NOMO-1 treated with DMSO at 0.1 percent for 48 hours (cell line): ENCODE measurements at regions not wholly inside any gene's neighbourhood (a gene's known extent, or its start where the extent isn't known, plus 50 kb on each side); places are given as distances from the start of the nearest gene placed in this dataset.
"Not testable (repeated sequence)": the region's sequence is repeated elsewhere in the genome, so short reads cannot be mapped to it uniquely, and the experiment has no call there.

Experiments used
- DNase-seq: peaks from one replicate; lab custom pipeline; 2025; ENCODE audit not compliant: unreplicated experiment; lab: John Stamatoyannopoulos, UW

DNA sequence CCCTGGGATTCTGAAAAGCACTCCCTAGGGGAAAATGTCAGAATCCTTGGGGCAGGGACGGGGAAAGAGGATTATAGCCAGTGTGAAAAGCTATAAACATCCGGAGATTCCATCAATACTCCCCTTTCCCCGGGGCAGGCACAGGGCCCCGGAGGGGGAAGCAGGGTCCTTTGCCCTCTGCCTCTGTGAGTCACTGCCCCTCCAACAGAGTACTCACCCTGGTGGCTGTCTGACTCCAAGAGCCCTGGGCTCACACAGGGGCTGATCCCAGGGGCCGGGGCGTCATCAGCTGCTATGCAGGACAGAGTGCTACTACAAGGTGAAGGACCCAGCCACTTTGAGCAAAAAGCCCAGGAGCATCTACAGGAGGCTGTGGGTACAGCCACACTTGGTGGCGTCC lies 133.0 kb upstream of the PRR20G start:
- DNase-seq = no peak

DNA sequence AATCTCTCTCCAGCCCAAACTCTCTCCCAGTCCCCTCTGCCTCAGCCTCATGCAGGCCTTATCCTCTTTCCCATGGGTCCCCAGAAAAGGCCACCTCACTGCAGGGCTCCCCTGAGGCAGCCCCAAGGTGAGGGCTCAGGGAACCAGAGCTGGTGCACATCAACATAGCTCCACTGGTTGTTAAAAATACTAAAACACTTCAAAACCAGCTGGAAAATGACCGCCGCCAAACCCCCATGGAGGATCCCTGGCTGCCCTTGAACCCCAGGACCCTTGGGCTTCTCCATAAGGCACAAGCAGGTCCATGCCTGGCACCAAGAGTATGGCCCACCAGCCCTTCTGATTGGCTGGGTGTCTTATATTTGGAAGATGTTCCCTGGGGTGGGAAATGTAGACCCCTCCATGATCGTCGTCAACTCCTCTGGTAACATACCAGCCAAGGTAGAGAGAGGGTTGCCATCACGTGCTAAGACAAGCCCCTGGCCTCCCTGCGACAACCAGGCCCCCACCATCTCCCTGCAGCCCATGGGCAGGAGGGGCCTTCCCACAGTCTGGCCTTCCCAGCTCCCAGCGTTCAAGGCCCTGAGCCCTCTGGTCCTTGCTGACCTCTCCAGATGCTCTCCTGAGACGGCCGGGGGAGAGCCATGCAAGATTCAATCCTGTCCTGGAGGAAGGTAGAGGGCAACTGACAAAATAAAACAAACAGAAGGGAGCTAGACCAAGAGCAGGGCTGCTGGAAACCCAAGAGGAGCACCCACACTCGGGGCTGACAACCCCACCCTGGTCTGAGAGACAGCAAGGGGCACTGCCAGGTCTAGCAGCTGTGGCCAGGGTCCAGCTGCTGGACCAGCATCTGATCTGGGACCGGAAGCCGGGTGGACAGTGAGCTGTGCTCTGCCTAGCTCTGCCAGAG lies 132.1 kb upstream of the PRR20G start:
- DNase-seq = no peak

DNA sequence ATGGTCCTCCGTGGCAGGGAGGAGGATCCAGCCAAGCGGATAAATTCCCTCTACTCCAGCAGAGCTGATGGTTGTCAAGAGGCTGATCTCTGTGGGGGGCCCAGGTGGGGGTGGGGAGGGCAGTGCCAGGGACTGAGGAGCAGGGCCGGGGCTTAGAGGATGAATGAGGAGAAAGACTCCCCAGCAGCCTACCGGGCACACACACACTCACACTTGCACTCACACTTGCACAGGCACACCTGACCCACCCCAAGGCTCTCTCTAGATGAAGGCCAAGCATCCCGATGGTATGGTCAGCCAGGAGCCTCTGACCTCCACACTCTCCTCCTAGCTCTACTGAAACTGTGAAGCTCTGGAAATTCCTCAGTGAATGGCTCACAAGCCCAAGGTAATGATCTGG lies 131.3 kb upstream of the PRR20G start:
- DNase-seq = no peak

DNA sequence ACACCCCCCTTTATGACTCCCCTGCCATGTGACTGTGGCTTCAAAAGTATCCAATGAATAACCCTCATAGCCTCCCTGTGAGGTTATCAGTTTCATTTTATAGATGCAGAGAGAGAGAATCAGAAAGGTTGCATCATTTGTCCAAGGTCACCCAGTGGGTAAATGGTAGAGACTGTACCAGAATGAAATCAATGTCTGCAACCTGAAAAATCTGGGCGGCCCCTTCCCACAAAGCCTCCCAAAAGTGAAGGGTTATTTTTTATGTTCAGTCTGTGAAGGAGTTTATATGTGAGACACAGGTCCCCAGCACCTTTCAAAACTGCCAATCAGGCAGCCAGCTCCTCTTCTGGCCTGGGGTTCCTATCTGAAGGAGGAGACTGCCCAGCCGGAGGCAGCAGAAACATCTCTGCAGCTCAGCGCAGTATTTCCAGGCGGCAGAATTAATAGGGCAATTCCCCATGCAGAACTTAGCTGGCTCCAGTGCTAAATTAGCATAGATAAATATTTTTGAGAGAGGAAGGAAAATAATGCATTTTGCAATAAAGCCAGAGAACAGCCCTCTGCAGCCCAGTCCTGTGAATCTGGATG lies 130.8 kb upstream of the PRR20G start:
- no peak for DNase-seq

DNA sequence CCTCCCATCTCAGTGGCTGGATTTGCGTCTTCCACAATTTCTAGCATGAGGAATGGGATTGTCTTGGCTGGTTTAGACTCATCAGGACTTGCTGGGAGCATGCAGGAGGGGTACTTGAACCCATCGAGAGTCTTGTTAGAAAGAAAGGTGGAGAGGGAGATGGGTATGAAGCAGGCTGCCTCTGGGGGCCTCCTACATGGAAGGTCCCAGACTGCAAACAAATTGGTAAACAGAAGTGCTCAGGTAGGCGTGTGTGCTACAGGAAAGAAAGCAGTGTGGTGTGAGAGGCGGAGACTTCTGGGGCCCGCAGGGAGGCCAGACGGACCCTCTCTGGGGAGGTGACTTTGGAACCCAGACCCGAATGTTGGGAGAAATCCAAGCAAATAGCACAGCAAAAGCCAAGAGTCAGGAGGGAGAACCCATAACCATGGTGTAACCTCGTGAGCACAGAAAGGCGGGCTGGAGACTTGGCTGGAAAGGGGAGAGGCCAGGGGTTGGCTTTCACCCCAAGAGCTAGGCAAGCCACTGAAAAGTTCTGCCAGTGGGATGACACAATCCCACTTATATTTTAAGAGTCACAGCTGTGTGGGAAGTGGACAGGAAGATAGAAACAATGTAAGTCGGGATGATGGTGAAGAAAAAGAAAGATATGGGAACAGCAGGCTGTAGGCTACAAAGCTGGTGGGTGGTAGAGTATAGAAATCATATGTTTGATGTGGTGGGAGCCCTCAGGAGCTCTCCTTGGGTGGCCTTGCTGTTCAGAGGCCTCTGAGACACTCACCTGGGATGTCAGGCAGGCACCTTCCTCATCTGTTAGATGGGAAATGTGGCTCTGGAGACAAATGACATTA lies 130.1 kb upstream of the PRR20G start:
- DNase-seq = no peak

DNA sequence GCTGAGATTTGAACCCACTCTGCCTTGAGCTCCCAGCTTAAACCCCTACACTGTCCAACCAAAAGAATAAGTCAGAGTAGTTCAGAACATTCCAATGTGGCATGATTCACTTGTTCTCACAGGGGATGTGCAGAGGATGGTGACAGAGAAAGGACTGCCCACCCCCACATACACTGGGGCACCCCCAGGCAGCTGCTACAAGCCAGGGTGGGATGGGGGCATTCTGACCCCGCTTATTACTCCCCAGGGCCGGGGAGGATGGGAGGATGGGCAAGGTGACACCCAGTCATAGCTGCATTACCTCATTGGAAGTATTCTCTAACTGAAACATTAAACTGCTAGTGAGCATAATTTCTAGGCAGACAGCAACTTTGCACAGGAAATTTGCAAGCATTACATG lies 126.0 kb upstream of the PRR20G start:
- DNase-seq = no peak

DNA sequence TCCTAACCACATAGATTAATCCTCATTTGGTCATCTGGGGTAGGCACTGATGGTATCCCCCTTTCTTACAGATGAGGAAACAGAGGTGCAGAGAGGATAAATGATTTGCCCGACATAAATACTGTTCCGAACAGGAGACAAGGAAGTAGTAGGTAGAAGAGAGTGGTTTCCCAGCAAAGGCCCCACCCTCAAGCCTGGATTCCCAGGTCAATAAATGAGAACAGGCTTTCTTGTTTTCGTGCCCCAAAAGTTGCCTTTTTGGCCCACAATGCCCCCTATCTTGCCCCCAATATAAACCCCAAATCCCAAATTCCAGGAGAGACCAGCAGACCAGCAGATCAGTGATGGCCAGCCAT lies 125.5 kb upstream of the PRR20G start:
- no peak for DNase-seq

DNA sequence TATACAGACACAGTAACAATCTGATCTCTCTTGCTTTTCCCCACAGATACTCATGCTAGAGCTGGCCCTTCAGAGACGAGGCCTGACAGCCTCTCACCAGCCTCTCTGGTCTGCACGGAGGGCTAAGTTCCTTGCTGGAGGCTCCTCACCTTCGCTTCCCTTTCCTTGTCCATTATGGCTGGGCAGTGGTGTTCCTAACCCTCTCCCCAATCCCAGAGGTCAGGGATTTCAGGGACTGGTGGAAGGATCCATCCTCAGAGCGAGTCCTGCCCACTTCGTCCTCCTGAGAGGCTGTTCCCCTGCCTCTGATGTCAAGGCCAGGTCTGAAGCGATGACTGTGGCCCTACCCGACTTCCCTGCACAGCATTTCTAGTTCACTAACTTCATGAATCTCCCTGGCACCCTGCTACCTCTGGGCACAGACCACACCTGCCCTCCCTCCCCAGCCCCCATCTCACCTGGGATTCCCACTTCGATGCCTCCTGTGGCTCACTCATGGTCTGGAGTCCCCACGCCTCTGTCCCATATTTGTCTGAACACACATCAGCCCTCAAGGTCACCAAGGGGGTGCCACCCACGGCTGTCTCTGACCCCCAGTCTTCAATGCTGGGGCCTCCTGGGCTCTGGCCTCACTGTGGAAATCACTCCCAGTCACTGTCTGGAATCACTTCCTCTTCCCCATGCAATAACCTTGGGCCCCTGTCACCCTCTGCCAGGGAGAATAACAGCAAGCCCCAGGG lies 124.9 kb upstream of the PRR20G start:
- no peak for DNase-seq

DNA sequence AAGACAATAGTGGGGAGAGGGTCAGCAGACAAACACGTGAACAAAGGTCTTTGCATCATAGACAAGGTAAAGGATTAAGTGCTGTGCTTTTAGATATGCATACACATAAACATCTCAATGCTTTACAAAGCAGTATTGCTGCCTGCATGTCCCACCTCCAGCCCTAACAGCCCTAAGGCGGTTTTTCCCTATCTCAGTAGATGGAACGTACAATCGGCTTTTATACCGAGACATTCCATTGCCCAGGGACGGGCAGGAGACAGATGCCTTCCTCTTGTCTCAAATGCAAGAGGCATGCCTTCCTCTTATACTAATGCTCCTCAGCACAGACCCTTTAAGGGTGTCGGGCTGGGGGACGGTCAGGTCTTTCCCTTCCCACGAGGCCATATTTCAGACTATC lies 124.0 kb upstream of the PRR20G start:
- not testable (repeated sequence) for DNase-seq

DNA sequence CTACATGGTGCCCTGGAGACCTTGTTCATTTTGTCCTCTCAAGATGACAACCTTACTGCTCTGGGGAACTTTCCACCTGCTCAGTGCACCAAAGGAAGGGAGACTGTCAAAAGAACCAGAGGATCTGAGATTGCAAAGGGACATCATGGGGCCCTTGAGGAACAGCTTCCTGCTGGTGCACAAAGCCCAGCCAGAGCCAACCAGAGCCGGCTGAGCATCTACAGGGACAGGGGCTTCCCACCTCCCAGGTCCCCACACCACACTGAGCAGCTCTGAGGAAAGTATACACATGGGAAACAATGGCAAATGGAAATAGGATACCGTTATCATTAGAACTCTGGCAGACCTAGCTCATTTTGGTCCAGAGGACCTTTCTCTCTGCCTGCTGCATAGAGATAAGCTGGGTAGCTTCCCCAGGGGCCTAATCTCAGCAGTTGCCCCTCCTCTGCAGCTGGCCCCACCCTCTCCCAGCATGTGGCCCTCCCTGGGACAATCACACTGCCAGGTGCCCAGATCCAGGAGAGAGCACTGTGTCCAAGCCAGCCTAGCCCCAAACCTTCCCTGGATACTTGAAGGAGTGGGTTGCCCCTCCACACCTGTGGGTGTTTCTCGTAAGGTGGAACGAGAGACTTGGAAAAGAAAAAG lies 123.4 kb upstream of the PRR20G start:
- DNase-seq = no peak

DNA sequence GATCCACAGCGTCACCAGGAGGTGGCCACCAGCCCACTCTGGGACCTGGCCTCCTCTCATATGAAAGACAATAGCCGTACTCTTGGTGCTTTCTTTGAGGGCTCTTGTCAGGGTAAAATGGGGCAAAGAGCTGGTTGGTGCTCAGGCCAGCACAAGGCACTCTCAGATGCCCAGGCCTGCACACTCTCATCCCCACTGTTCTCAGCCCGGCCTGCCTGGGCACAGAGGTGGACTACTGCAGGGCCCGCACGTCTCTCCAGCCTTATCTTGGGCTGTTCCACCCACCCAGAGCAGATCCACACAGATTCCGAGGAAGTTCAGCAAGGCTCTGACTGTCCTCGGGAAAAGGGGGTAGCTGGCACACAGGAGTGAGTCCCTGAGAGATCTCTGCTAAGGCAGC lies 122.8 kb upstream of the PRR20G start:
- DNase-seq = no peak

DNA sequence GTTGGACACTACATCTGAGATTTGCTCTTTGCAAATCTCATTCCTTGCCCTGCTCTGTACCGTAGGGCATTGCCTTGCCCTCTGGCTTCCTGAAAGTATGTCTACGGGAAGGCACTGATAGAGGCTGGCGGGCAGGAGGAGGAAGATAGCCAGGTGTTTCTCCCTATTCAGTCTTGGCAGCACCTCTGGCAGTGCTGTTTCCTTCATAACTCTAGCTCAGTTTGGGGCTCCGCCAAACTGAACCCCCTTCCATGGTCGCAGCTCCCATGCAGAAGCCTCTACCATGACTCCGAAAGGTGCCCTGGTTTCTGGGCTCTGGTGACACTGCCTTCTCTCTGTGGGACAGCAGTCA lies 122.3 kb upstream of the PRR20G start:
- no peak for DNase-seq

DNA sequence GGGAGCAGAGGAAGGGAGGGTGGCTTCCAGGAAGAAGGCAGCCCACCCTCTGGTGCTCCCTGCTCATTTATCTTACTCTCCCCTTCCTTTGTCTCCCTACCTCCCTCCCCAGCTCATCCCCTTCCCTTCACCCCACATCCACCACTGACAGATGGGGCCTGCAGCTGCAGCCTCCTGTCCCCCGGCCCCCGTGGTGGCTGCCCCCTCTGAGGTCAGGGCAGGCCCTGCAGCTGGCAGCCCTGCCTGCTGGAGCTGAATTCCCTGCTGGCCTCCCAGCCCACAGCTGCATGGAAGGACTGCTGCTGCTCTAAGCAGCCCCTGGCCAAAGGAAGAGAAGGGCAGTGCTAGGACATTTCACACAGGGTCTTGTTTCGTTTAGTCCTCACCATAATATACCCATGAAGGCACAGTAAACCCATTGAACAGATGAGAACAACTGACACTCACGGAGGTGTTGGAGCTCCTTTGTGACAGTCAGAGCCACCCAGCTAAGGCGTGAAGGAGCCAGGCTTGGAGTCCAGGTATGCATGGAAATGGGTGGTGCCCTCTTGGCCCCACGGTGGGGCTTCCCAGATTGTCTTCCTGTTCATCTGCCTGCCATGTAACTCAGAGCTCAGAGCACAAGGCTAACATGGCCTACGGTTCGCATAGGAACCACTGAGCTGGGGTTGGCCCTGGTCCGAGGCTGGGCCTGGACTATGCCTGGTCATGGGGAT lies 121.7 kb upstream of the PRR20G start:
- DNase-seq = no peak

DNA sequence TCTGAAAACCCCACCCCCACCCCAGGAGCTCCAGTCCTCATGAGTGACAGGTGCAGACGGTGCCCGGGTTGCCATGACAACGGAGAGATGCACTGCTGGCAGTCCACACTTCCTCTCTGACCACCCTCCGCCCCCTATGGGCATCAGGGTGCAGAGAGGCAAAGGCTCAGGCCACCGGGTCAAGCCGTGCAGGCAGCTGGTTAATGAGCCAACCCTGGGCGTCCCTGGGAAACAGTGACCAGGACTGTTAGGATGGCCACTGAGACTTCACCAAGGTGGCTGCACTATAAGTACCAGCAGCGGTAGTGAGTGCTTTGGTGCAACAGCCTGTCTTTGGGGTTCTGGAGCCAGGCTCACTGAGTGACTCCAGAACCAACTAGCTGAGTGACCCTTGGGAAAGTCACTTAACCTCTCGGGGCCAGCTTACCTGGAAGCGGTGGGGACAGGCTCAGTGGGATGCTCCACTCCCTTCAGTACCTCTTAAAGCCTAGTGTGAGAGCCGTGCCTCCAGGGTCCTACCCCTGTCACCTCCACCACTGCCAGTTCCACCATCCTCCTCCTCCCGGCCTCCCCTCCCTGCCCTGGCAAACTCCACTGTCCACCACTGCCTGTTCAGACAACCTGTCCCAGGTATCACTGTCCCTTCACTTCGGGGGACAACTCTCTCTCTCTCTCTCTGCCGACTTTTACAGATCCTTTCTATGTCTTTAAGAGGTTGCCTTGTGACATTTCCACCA lies 121.0 kb upstream of the PRR20G start:
- no peak for DNase-seq

DNA sequence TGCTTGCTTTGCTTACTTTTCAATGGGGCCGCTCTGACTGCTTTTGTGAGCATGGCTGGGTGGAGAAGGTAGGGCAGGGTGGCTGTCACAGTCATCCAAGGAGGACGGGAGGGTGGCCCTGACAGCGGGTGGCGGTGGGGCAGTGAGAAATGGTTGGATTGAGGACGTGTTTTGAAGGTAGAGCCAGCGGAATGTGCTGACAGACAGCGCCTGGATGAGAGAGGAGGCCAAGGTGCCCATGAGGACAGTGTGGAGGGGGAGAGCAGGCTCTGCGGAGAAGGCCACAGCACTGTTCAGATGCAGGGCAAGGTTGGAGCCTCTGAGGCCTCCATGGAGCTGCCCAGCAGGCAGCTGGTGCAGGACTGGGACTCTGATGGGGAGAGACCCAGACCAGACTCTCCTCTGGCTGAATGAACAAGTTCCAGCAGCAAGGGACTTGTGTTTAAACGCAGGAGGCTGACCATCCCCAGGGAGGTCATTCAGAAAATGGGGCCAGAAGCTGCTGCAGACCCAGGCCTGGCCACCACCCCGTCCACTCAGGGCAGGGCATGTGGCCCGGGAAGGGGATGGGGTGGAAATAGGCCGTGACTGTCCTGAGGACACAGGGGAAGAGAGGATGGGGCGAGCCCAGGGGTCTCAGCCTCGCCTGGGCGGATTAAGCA lies 120.3 kb upstream of the PRR20G start:
- DNase-seq = no peak

DNA sequence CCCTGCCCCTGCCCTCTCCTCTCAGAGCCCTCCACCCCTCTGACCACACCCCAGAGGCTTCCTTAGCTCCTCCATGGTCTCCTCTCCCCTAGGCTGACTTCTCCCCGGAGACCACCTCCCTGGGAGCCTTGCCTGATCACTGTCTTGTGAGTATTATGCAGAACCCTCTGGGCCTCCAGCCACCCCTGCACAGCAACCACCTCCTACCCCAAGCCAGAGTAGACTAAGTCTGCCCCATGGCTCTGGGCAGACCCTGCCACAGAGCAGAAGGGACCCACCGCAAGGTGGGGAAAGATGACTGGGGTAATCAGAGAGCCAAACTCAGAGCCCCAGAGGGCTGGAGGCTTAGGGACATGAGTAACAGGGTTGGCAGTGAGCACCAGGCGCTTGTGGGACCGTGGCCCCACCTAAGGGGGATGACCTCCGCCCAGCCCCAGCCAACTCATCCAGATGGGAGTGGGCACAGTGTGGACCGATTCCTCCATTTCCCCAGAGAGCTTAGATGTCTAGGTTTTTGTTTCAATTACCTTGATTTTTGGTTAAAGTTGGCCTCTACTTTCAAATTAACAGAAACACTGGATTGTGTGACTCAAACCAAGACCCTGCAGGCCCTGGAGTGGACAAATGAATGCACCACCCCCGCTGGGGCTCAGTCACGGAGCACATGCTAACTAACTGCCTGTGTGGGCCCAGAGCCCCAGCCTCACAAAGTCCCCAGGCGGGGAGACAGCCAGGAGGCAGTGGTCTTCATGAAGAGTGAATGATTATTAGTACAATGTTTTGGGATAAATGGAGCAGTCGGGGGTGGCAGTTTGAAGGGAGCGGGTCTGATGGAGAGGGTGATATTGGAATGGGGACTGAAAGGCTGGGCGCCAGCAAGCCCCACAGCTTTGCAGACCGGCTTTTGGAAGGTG lies 119.4 kb upstream of the PRR20G start:
- no peak for DNase-seq

DNA sequence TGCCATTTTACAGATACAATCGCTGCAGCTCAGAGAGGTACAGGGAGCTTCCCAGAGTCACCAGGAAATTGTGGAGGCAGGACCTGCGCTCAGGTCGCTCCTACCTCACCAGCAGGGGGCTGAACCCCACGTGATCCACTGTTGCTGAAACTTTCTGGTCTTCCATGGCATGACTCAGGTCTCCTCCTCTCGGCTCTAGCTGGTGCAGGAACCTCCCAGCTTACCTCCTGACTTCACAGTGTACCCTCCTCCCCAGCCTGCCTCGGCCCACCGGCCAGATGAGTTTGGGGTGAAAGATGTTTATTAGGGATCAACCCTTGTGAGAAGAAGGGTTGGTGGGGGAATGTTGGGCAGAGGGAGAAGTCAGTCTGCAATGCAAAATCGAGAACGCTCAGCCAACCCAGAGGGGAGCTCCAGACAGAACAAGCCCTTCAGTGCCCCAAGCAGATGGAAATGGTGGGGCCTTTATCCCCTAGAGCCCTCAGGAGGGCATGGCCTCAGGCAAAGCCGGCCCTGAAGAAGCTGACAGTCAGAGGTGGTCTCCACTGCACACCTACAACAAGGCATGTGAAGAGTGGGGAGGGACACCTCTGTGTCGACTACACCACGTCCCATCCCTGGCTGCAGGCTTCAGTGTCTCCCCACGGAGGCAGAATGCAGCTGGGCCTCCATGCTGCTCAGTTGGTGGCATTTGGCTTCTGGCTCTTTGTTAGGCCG lies 118.6 kb upstream of the PRR20G start:
- no peak for DNase-seq
